NCI-H2227 (cell line): ENCODE measurements at regions not wholly inside any gene's neighbourhood (a gene's known extent, or its start where the extent isn't known, plus 50 kb on each side); places are given as distances from the start of the nearest gene placed in this dataset.
"Not testable (repeated sequence)": the region's sequence is repeated elsewhere in the genome, so short reads cannot be mapped to it uniquely, and the experiment has no call there.

ENCODE experiments used
- DNase-seq: peaks from one replicate; lab custom pipeline; 2025; ENCODE audit not compliant: unreplicated experiment; lab: John Stamatoyannopoulos, UW

- DNase-seq = no peak
Observed at GRCh38 chrX:16067886-16068515, 55.4 kb upstream of the GRPR start.

- DNase-seq = no peak
Observed at GRCh38 chrX:16063921-16064320, 59.4 kb upstream of the GRPR start.

GRCh38 chrX:16063141-16063540 lies 60.2 kb upstream of the GRPR start:
- no peak for DNase-seq

DNA sequence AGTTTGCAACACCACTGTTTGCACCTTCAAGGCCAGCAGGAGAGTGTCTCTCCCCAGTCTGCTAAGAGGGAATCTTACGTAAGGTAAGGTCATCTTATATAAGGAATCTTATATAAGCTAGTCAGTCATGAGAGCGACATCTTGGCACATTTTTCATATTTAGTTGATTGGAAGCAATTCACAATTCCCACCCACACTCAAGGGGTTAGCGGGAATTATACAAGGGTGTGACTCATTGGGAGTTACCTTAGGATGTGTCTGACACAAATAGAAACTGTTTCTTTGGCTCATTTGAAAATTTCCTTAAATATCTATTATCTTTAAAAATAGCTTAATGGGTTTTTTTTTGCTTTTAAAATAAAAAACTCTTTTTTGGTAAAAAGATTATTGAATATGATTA lies 62.1 kb upstream of the GRPR start:
- DNase-seq = no peak

- peak; percentile 34 for DNase-seq
Observed at GRCh38 chrX:16060252-16060651, 63.1 kb upstream of the GRPR start.

- DNase-seq = not testable (repeated sequence)
Observed at GRCh38 chrX:16049126-16049525, 74.2 kb upstream of the GRPR start.

- no peak for DNase-seq
Observed at GRCh38 chrX:16042980-16043379, 80.4 kb upstream of the GRPR start.

GRCh38 chrX:16039834-16040233 lies 83.5 kb upstream of the GRPR start:
- no peak for DNase-seq

GRCh38 chrX:16039363-16039762 lies 84.0 kb upstream of the GRPR start:
- DNase-seq = no peak

- no peak for DNase-seq
Observed at GRCh38 chrX:16033331-16033730, 90.0 kb upstream of the GRPR start.

DNA sequence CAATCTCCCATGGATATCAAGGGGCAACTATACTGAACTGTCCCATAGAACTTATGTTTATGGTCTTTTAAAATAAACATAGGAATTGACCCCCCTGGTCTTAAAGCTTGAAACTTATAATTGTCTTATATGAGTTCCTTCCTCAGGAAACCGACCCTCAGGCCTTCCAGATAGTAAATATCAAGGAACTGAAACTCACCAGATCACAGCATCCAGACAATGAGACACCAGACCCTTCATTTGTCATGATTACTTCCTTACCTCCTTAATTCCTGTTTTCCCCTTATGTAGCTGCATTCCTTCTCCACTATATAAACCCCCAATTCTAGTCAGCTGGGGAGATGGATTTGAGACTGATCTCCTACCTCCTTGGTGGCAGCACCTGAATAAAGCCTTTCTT lies 94.8 kb upstream of the GRPR start:
- no peak for DNase-seq

GRCh38 chrX:16023790-16024734 lies 99.3 kb upstream of the GRPR start:
- DNase-seq = no peak

GRCh38 chrX:16022580-16023200 lies 100.7 kb upstream of the GRPR start:
- DNase-seq = no peak

GRCh38 chrX:16018291-16018690 lies 105.1 kb upstream of the GRPR start:
- DNase-seq = no peak

- no peak for DNase-seq
Observed at GRCh38 chrX:16014171-16014570, 109.2 kb upstream of the GRPR start.

GRCh38 chrX:16012250-16012649 lies 111.1 kb upstream of the GRPR start:
- DNase-seq = no peak

GRCh38 chrX:16005917-16006316 lies 117.4 kb upstream of the GRPR start:
- DNase-seq = no peak

DNA sequence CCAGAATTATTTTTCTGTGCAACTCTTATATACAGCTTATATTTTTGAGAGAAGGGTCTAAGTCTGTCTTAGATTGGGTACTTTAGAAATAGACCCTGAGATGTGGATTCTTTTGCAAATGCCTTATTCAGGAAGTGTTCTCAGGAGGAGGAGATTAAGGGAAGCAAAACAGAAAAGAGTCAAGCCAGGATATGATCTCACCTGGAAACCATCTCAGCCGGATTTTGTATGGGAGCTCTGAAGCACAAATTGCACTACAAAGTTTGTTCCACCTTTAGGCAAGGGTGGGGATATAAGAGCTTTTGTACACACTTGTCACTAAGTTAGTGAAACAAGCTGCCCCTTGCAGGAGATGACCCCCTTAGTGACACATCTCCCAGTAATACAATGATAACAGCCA lies 121.2 kb upstream of the GRPR start:
- no peak for DNase-seq

- no peak for DNase-seq
Observed at GRCh38 chrX:15998350-15998749, 125.0 kb upstream of the GRPR start.

GRCh38 chrX:15989716-15990115 lies 133.6 kb upstream of the GRPR start:
- DNase-seq = peak; percentile 87

DNA sequence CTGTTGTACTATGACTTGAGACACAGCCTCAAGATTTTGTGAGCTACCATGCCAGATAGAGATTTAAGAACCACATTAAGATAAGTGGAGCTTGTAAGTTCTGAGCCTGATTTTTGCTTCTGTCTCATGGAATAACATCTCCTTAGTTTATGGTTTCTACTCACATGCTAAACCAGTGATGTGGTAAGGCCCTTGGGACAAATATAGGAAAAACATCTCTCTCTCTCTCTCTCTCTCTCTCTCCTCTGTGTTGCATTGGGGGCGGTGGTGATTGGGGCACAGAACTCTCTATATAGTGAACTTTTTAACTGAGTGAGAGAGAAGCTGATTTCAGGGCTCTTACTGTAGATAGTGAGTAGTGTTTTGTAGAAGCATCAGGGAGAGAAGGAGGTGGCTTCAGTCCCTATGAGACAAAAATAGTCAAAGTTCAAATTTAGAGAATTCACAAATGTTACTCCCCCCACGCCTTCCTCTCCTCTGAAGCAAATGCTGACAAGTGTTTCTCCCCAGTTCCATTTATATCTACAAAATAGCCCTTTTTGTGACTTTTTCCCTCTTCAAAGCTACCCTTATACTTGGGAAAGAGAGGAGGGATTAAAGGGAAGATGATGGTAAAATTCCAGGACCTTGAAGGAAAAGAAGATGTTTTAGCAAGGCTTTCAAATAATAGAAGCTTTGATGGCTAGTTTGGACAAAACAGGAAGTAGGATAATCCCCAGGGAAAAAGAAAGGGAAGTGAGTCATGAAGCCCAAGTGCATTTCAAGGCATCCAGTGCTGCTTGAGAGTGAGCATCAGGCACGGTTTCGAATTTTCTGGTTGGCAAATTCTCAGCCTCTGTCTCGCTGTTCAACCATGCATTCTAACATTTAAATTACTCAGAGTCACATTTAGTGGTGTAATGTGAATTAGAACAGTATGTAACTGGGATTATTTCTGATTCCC lies 134.3 kb upstream of the AP1S2 start:
- peak; percentile 69 for DNase-seq
